IPS DF 6.9 (cell line): ENCODE measurements at regions not wholly inside any gene's neighbourhood (a gene's known extent, or its start where the extent isn't known, plus 50 kb on each side); places are given as distances from the start of the nearest gene placed in this dataset.

ENCODE experiments used
- DNase-seq: peaks from one replicate; pipeline ENCODE4 v3.0.0-alpha.2; 2013; ENCODE audit warnings: low read depth, low spot score
- H3K27ac ChIP-seq: one replicate; pipeline ENCODE4 v1.5.1; 2013; ENCODE audit warnings: low read length, control low read depth
- H3K27me3 ChIP-seq: 2 replicates; pipeline ENCODE4 v1.6.1; 2013; ENCODE audit warnings: mild to moderate bottlenecking, low read length; ENCODE audit not compliant: control insufficient read depth, insufficient read depth
- H3K36me3 ChIP-seq: 2 replicates; pipeline ENCODE4 v1.6.1; 2013; ENCODE audit warnings: low read length; ENCODE audit not compliant: control insufficient read depth, insufficient read depth
- H3K4me1 ChIP-seq: 2 replicates; pipeline ENCODE4 v1.6.1; 2013; ENCODE audit warnings: low read length; ENCODE audit not compliant: control insufficient read depth, insufficient read depth
- H3K4me3 ChIP-seq: 2 replicates; pipeline ENCODE4 v1.5.1; 2013; ENCODE audit warnings: mild to moderate bottlenecking, low read length
- H3K9me3 ChIP-seq: 2 replicates; pipeline ENCODE4 v1.6.1; 2013; ENCODE audit warnings: low read length, inconsistent platforms; ENCODE audit not compliant: control insufficient read depth, insufficient read depth
- WGBS: extraction: QIAGEN DNeasy Blood & Tissue Kit; methylation state at CpG from one replicate; pipeline ENCODE4 v1.1.7; 2013; ENCODE audit warnings: mixed read lengths, missing lambda C conversion rate; ENCODE audit not compliant: insufficient read length, insufficient coverage; 5-methylcytosine and 5-hydroxymethylcytosine counted together

DNA sequence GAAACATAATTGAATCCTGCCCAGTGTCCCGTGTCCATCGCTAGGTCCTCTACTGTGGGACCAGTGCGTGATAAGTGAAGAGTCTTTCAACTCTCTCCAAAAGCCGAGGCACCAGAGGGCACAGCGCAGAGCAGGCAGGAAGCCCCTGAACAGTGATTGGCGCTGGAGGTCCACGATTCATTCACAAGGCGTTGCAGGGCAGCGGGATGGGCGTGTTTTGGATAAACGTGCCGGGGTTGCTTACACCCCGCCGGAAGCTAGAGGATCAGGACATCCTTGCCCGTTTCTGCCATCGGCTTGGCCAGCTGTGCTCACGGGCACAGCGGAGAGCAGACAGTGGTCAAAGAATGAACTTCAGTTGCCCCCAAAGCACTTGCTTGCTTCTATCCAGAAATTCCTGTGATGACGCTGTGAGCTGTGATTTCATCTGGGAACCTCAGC lies 86.0 kb upstream of the PFKP start:
- Histone ChIP-seq H3K36me3 (no peaks in the 10 kb centered on the region), H3K27ac (no peak overlapping the region), H3K4me1 (no peaks in the 10 kb centered on the region; the same call in 1 of the 2 replicates), H3K9me3 (no peaks in the 10 kb centered on the region), H3K4me3 (no peak overlapping the region), H3K27me3 (no peaks in the 10 kb centered on the region)
- no peak for DNase-seq
- WGBS = no CpG with 5 or more reads among the region's 19 CpGs

DNA sequence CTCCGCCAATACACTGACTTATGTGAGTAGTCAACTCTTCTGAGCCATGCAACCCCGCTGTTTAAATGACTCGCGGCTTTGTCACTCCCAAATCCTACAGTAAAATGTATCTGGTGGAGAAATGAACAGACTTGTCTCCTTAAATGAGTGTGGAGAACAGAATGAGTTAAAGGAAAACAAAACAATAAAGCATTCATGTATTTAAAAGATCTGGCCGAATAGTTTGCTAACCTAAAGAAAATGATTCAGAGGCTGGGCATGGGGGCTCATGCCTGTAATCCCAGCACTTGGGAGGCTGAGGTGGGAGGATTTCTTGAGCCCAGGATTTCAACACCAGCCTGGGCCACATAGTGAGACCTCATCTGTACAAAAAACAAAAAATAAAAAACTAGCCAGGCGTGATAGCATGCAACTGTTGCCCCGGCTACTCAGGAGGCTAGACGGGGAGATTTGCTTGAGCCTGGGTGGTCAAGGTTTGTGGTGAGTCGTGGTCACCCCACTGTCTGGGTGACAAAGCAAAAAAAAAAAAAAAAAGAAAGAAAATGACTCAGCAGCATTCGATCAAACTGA lies 86.5 kb upstream of the PFKP start:
- Histone ChIP-seq H3K4me1 (no peaks in the 10 kb centered on the region; the same call in 1 of the 2 replicates), H3K9me3 (no peaks in the 10 kb centered on the region), H3K27ac (no peak overlapping the region), H3K27me3 (no peaks in the 10 kb centered on the region), H3K36me3 (no peaks in the 10 kb centered on the region), H3K4me3 (no peak overlapping the region)
- DNase-seq = no peak
- WGBS = no CpG with 5 or more reads among the region's 10 CpGs

DNA sequence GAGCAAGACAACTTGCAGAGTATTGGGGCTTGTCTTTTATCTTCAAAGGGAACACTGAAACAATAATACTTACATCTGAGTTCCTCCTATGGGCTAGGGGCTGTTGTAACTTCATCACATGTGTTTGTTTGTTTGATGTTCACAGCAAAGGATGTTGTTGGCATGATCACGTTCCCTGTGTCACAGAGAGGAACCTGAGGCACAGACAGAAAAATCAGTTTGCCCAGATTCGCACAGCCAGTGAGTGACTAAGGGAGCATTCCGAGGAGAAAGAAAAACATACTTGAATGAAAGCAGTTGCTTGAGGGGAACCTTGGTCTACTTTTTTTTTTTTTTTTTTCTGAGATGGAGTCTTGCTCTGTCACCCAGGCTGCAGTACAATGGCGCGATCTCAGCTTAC lies 87.2 kb upstream of the PFKP start:
- no peaks in the 10 kb centered on the region for H3K36me3 ChIP-seq
- H3K4me3 ChIP-seq = no peak overlapping the region
- no CpG with 5 or more reads among the region's 5 CpGs for WGBS
- no peaks in the 10 kb centered on the region for H3K9me3 ChIP-seq
- no peak overlapping the region for H3K27ac ChIP-seq
- no peak for DNase-seq
- no peaks in the 10 kb centered on the region for H3K27me3 ChIP-seq
- no peaks in the 10 kb centered on the region for H3K4me1 ChIP-seq

DNA sequence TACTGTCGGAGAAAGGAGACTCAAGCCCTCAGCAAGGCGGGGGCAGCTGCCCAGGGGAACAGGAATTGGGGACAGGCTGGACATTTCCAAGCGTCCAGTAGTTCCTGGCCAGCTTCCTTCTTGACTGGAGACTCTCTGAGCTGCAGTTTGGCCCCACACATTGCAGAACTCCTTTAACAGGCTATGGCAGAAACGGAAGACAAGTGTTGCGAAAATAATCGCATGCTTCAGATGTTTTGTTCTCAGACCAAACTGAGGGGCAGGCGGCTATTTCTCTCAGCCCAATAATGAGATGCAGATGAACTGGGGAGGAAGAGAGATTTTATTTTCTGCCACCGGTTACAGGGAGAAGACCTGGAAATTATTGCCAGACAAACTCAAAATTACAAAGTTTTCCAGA lies 88.0 kb upstream of the PFKP start:
- no peaks in the 10 kb centered on the region for H3K36me3 ChIP-seq
- DNase-seq = no peak
- H3K27ac ChIP-seq = no peak overlapping the region
- H3K4me3 ChIP-seq = no peak overlapping the region
- no peaks in the 10 kb centered on the region for H3K9me3 ChIP-seq
- H3K27me3 ChIP-seq = no peaks in the 10 kb centered on the region
- no CpG with 5 or more reads among the region's 8 CpGs for WGBS
- no peaks in the 10 kb centered on the region for H3K4me1 ChIP-seq

DNA sequence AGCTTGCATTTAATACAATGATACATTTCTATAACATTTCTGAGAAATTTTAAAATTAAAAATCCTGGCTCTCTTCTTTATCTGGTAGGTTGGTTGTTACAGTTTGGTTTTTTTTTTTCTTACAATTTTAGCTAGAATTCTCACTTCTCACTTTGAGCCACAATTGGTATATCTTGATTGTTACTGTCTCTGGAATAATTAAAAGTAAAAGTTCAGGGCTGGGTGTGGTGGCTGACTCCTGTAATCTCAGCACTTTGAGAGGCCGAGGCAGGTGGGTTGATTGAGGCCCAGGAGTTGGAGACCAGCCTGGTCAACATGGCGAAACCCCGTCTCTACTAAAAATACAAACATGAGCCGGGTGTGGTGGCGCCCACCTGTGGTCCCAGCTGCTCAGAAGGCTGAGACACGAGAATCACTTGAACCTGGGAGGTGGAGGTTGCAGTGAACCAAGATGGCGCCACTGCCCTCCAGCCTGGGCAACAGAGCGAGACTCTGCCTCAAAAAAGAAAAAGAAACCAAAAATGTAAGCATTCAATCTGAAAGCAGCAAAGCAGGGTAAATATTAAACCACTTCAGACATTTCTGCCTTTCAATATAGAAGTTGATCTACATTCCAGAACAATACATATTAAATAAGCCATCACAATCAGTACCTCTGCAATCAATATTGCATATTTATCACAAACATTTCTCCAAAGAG lies 88.6 kb upstream of the PFKP start:
- no peaks in the 10 kb centered on the region for H3K27me3 ChIP-seq
- DNase-seq = no peak
- no CpG with 5 or more reads among the region's 8 CpGs for WGBS
- H3K36me3 ChIP-seq = no peaks in the 10 kb centered on the region
- no peak overlapping the region for H3K27ac ChIP-seq
- no peaks in the 10 kb centered on the region for H3K9me3 ChIP-seq
- H3K4me1 ChIP-seq = no peaks in the 10 kb centered on the region
- H3K4me3 ChIP-seq = no peak overlapping the region

DNA sequence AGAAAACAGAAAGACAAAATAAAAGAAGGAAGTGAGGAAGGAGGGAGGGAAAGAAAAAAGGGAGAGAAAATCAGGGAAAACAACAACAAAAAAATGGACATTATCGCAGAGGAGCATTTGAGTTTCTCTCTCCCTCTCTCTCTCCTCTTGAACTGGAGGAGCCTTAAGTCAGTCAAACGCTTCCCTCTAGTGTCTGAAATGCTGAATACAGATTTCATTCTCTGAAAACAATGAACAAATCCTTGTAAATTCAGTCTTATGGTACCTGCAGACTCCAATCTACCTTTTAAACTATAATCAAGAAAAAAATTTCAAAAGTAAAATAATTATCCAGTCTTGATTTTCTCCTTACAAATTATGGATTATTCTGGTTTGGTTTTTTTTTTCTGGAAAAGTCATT lies 89.2 kb upstream of the PFKP start:
- Histone ChIP-seq H3K4me3 (no peak overlapping the region), H3K27me3 (no peaks in the 10 kb centered on the region), H3K36me3 (no peaks in the 10 kb centered on the region), H3K9me3 (no peaks in the 10 kb centered on the region), H3K4me1 (no peaks in the 10 kb centered on the region), H3K27ac (no peak overlapping the region)
- DNase-seq = no peak
- no CpG with 5 or more reads among the region's 2 CpGs for WGBS

DNA sequence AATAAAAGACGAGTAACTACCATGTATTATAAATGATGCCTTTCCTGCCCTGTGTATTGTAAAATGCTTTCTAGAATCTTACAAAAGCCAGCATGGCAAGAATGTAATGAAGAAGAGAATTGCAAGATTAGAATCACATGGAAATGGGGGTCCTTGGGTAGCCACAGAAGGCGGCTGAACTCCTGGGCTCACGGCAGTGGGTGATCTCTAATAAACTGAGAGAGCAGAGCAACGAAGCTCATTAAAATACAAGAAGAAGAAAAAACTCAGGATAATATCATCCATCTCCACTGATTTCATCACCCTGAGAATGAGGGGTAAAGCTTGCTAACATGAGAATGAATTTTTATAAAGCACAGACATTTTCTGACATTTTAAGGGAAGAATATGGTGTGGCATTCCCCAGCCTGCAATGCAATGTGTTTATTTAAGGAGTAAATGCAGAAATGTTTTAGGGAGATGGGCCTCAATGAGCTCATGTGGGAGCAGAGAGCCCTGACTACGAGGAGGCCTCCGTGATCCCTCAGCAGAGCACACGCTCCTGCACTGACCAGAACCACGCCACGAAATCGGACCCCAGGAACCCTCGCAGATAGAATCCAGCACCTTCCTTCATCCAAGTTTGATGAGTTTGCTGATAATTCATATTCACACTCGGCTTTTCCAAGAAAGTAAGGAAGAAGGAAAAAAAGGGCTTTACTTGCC lies 92.7 kb upstream of the PFKP start:
- no peak for DNase-seq
- H3K27ac ChIP-seq = no peak overlapping the region
- WGBS = no CpG with 5 or more reads among the region's 12 CpGs
- H3K27me3 ChIP-seq = no peaks in the 10 kb centered on the region
- H3K9me3 ChIP-seq = no peaks in the 10 kb centered on the region
- no peaks in the 10 kb centered on the region for H3K4me1 ChIP-seq
- no peak overlapping the region for H3K4me3 ChIP-seq
- no peaks in the 10 kb centered on the region for H3K36me3 ChIP-seq

DNA sequence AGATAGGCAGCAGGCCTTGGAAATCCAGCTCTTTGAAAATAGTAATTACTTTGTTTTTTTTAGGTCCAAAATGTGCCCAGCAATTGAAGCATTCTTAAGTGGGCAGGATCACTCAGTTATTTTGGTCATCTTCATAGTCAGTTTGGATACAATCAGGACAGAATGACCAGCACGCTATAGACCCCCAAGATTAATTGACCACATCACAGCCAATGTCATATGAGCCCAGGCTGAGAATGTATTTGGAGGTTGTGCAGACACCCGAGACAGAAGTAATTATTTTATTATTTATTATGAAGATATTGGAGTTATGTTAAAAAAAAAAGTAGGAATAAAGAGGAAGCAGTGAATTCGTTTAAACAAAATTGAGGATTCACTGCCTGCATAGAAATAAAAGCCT lies 93.3 kb upstream of the PFKP start:
- DNase-seq = no peak
- Histone ChIP-seq H3K9me3 (no peaks in the 10 kb centered on the region), H3K27ac (no peak overlapping the region), H3K27me3 (no peaks in the 10 kb centered on the region), H3K36me3 (no peaks in the 10 kb centered on the region), H3K4me1 (no peaks in the 10 kb centered on the region), H3K4me3 (no peak overlapping the region)
- 100% methylated on average over 2 of the region's 3 CpGs for WGBS

DNA sequence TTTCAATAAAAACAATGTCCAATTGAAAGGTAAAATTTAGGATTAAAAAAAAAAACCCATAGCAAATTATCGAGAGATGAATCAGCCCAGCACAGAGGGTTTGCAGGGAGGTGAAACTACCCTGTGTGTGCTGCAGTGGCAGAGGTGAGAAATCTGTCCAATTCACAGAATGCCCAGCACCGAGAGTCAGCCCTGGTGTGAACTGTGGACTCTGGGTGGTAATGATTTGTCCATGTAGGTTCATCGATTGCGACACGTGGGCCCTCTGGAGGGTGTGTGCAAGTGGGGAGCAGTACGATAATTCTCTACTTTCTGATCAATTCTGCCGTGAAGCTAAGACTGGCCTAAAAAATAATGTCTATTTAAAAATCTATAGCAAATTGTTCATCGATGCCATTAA lies 94.5 kb upstream of the PFKP start:
- Histone ChIP-seq H3K36me3 (no peaks in the 10 kb centered on the region), H3K27ac (no peak overlapping the region), H3K4me1 (no peaks in the 10 kb centered on the region), H3K27me3 (no peaks in the 10 kb centered on the region), H3K4me3 (no peak overlapping the region), H3K9me3 (no peaks in the 10 kb centered on the region)
- no peak for DNase-seq
- no CpG with 5 or more reads among the region's 8 CpGs for WGBS

DNA sequence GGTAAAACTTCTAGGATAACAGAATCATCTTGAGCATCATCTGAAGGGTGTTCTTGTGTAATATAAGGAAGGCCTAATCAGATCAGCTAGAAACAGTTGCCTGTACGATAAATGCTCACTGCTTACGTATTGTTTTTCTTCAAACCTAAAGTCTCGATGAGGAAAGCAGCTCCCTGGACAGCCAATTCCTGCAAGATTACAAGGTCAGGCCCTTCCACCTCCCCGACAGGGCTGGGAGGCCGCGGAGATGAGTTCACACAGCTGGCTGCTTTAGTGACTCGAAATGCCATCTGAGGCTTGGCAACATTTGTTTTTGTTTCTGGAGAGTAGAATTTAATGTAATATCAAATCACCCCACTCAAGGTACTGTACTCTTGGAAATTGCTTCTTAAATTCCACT lies 95.1 kb upstream of the PFKP start:
- no peak overlapping the region for H3K27ac ChIP-seq
- no peaks in the 10 kb centered on the region for H3K9me3 ChIP-seq
- no peak overlapping the region for H3K4me3 ChIP-seq
- H3K27me3 ChIP-seq = no peaks in the 10 kb centered on the region
- no peak for DNase-seq
- H3K4me1 ChIP-seq = no peaks in the 10 kb centered on the region
- H3K36me3 ChIP-seq = no peaks in the 10 kb centered on the region
- no CpG with 5 or more reads among the region's 7 CpGs for WGBS
